ENCODE measurements at regions not wholly inside any gene's neighbourhood (a gene's known extent, or its start where the extent isn't known, plus 50 kb on each side); places are given as distances from the start of the nearest gene placed in this dataset.

DNA sequence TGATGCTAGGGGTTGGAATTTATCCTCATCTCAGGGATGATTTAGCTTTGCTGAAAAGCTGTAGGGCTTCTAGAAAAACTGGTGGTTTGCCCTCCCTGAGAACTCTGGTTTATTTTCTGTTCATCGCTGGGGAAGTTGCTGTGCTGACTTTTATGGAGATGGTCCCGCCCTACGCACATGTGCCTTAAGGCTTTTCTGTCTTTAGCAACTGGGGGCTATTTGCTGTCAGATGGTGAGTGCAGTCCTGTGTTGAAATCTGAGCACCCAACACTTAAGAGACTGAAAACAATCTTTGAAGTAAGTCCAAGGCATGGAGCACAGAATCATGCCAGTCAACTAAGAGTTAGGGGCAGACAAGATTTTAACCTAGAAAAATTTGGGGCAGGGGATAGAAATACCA, 2148.4 kb upstream of the CELF4 start:
- no peak overlapping the region for H3K18ac ChIP-seq (ENCODE audit: extremely low read depth, low read length)
- H3K56ac ChIP-seq (replicated peaks; ENCODE audit: insufficient read length, low read depth, low read length): no peak overlapping the region
- H2BK12ac ChIP-seq (ENCODE audit: low read depth, low read length): no peak overlapping the region
- no peaks in the 10 kb centered on the region for H3K23me2 ChIP-seq (ENCODE audit: low read depth, low read length)
- no peaks in the 10 kb centered on the region for H3K79me1 ChIP-seq (ENCODE audit: low read depth, low read length)
- FAIRE-seq: no peak
- H3K9me3 ChIP-seq (ENCODE audit: insufficient read depth in 2 of 2, low read depth in 1 of 2, low read length in 1 of 2): no peaks in the 10 kb centered on the region
- H2BK15ac ChIP-seq (ENCODE audit: low read length): no peak overlapping the region
- H3K27ac ChIP-seq (ENCODE audit: low read depth, low read length): no peak overlapping the region
- DNase-seq (ENCODE audit: low read depth in 1 of 2, low spot score in 2 of 2): no peak
- H2BK20ac ChIP-seq (ENCODE audit: low read length): no peak overlapping the region
- no peak overlapping the region for H2AFZ ChIP-seq (ENCODE audit: low read length)
- no peak overlapping the region for H2BK120ac ChIP-seq (replicated peaks; ENCODE audit: low read depth, low read length)
- H3K79me2 ChIP-seq (ENCODE audit: control insufficient read depth in 1 of 2, insufficient read depth in 2 of 2, low read length in 2 of 2): no peaks in the 10 kb centered on the region
- H3K4ac ChIP-seq (replicated peaks; ENCODE audit: insufficient read length, low read depth, low read length): no peak overlapping the region
- no peak overlapping the region for H3K4me3 ChIP-seq (ENCODE audit: extremely low read depth in 1 of 4, insufficient read depth in 2 of 4, low read depth in 3 of 4, low read length in 4 of 4)
- POLR2A ChIA-PET (ENCODE audit: partially characterized antibody): no interaction called here
- no peak overlapping the region for H3K4me2 ChIP-seq (ENCODE audit: insufficient read depth in 1 of 2, low read depth in 2 of 2, low read length in 2 of 2)
- H3K23ac ChIP-seq (ENCODE audit: insufficient read length): no peak overlapping the region
- H4K20me1 ChIP-seq (replicated peaks in 1 of 2; ENCODE audit: control insufficient read depth in 1 of 2, insufficient read depth in 2 of 2, low read length in 2 of 2): no peaks in the 10 kb centered on the region
- H3K27me3 ChIP-seq (replicated peaks in 1 of 4; ENCODE audit: control insufficient read depth in 3 of 4, extremely low read depth in 1 of 4, insufficient read depth in 3 of 4, low read length in 3 of 4): no peaks in the 10 kb centered on the region
- H4K5ac ChIP-seq (ENCODE audit: insufficient read length, low read depth, low read length): no peak overlapping the region
- no peak overlapping the region for H4K91ac ChIP-seq (replicated peaks; ENCODE audit: insufficient read length, low read length)
- H3K14ac ChIP-seq (ENCODE audit: insufficient read length): no peak overlapping the region
- no peak overlapping the region for H3K9ac ChIP-seq (replicated peaks in 1 of 4; ENCODE audit: extremely low read depth in 1 of 4, low read depth in 3 of 4, low read length in 3 of 4)
- H2AK5ac ChIP-seq (ENCODE audit: low read depth, low read length): no peak overlapping the region
- CTCF ChIA-PET (ENCODE audit: partially characterized antibody): interaction anchor here (1.1 to 1.6 kb wide), 2 partner anchors 8 to 20 kb away, joined by 4 read pairs; no protein-coding TSS in a partner anchor
- H2BK5ac ChIP-seq (ENCODE audit: low read depth, low read length): no peak overlapping the region
- no peaks in the 10 kb centered on the region for H3K36me3 ChIP-seq (ENCODE audit: control insufficient read depth in 2 of 4, insufficient read depth in 4 of 4, low read length in 3 of 4)
- 80% methylated on average over 3 of the region's 3 CpGs; no CpG with 5 or more reads in 1 of the 2 experiments for WGBS, 2 experiments (ENCODE audit: extremely low coverage in 1 of 2, insufficient coverage in 1 of 2, insufficient read length in 1 of 2, insufficient replicate concordance in 2 of 2, low coverage in 1 of 2, low lambda C conversion rate in 2 of 2, missing lambda C conversion rate in 1 of 2)
- no peaks in the 10 kb centered on the region for H3K4me1 ChIP-seq (replicated peaks in 1 of 4; ENCODE audit: control insufficient read depth in 3 of 4, insufficient read depth in 4 of 4, low read length in 3 of 4)
- H4K8ac ChIP-seq (ENCODE audit: extremely low read depth, insufficient read depth, low read length): no peak overlapping the region
- TF ChIP-seq HDAC6 (IDR thresholded peaks at IDR 0.05; ENCODE audit: low read depth, low read length): no peak
- TF ChIP-seq KDM4A (IDR thresholded peaks at IDR 0.05; ENCODE audit: low read depth, low read length, severe bottlenecking): no peak
- no peak for TF ChIP-seq TEAD4 (IDR thresholded peaks at IDR 0.05; ENCODE audit: low read depth, low read length)
- TF ChIP-seq BACH1 (IDR thresholded peaks at IDR 0.05; ENCODE audit: low read length): no peak
- no peak for TF ChIP-seq RFX5 (IDR thresholded peaks at IDR 0.05; ENCODE audit: borderline replicate concordance, low read depth, low read length)
- no peak for TF ChIP-seq SRF (IDR thresholded peaks at IDR 0.05; ENCODE audit: low read depth, low read length)
- TF ChIP-seq HDAC2 (IDR thresholded peaks at IDR 0.05; ENCODE audit: borderline replicate concordance in 1 of 2, low read depth in 2 of 2, low read length in 2 of 2): no peak
- no peak for TF ChIP-seq SIN3A (conservative IDR thresholded peaks at IDR 0.05 in 1 of 2, IDR thresholded peaks at IDR 0.05 in 1 of 2; ENCODE audit: low read depth in 1 of 2, low read length in 2 of 2)
- no peak for TF ChIP-seq CREB1 (IDR thresholded peaks at IDR 0.05)
- TF ChIP-seq MAFK (IDR thresholded peaks at IDR 0.05; ENCODE audit: low read depth, low read length): no peak
- TF ChIP-seq GTF2F1 (IDR thresholded peaks at IDR 0.05; ENCODE audit: borderline replicate concordance, low read depth, low read length): no peak
- TF ChIP-seq, protein P1, sequence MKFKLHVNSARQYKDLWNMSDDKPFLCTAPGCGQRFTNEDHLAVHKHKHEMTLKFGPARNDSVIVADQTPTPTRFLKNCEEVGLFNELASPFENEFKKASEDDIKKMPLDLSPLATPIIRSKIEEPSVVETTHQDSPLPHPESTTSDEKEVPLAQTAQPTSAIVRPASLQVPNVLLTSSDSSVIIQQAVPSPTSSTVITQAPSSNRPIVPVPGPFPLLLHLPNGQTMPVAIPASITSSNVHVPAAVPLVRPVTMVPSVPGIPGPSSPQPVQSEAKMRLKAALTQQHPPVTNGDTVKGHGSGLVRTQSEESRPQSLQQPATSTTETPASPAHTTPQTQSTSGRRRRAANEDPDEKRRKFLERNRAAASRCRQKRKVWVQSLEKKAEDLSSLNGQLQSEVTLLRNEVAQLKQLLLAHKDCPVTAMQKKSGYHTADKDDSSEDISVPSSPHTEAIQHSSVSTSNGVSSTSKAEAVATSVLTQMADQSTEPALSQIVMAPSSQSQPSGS (IDR thresholded peaks at IDR 0.05; ENCODE audit: low read length): no peak
- no peak for TF ChIP-seq FOSL1 (IDR thresholded peaks at IDR 0.05; ENCODE audit: insufficient read depth, low read depth, low read length)
- TF ChIP-seq ASH2L (IDR thresholded peaks at IDR 0.05; ENCODE audit: low read length): no peak

Measured in H1 (cell line).